Kidney (tissue), 13 donors: ENCODE measurements at regions not wholly inside any gene's neighbourhood (a gene's known extent, or its start where the extent isn't known, plus 50 kb on each side); places are given as distances from the start of the nearest gene placed in this dataset.
"Not testable (repeated sequence)": the region's sequence is repeated elsewhere in the genome, so short reads cannot be mapped to it uniquely, and the experiment has no call there.

Experiments used
- DNase-seq, 5 donors: peaks; one replicate each; pipeline ENCODE4 v3.0.0-alpha.2; 2013 to 2020
- FAIRE-seq: peaks from 2 replicates; lab custom pipeline; 2012; peaks lifted over from hg19 to GRCh38; lab: Jason Lieb, UNC
- H3K27ac ChIP-seq, 2 donors: one replicate each; pipeline ENCODE4 v1.7.0; 2013; ENCODE audit warnings: low read depth in 2 of 2, low read length in 2 of 2, inconsistent platforms in 1 of 2
- H3K27me3 ChIP-seq: one replicate; pipeline ENCODE4 v1.7.1; 2013; ENCODE audit warnings: low read length, inconsistent platforms; ENCODE audit not compliant: control insufficient read depth, insufficient read depth
- H3K36me3 ChIP-seq, 3 donors: one replicate each; pipeline versions ENCODE4 v1.7.0 to v1.7.1; 2013; ENCODE audit warnings: low read length in 3 of 3, control low read depth in 1 of 3, inconsistent platforms in 1 of 3; ENCODE audit not compliant: insufficient read depth in 3 of 3, control insufficient read depth in 2 of 3
- H3K4me1 ChIP-seq, 3 donors: one replicate each; pipeline versions ENCODE4 v1.7.0 to v1.7.1; 2013; ENCODE audit warnings: low read length in 3 of 3, inconsistent platforms in 1 of 3, low read depth in 1 of 3; ENCODE audit not compliant: control insufficient read depth in 2 of 3, insufficient read depth in 2 of 3
- H3K4me3 ChIP-seq, 3 donors: one replicate each; pipeline versions ENCODE4 v1.7.0 to v1.8.1; 2013; ENCODE audit warnings: low read length in 3 of 3, control low read depth in 1 of 3, inconsistent platforms in 1 of 3
- H3K9ac ChIP-seq, 3 donors: one replicate each; pipeline versions ENCODE4 v1.7.0 to v1.7.1; 2013; ENCODE audit warnings: low read length in 3 of 3, control low read depth in 1 of 3, inconsistent platforms in 1 of 3
- H3K9me3 ChIP-seq, 3 donors: one replicate each; pipeline versions ENCODE4 v1.7.0 to v1.7.1; 2013; ENCODE audit warnings: low read length in 3 of 3, control low read depth in 1 of 3, inconsistent platforms in 1 of 3; ENCODE audit not compliant: control insufficient read depth in 2 of 3, insufficient read depth in 1 of 3
- intact Hi-C: fragments of 100-400 bp; cut with DNase I; formaldehyde crosslinking; loops from one replicate; pipeline ENCODE4 v1.11.1; 2022
- TF ChIP-seq, protein P1 (sequence below): IDR thresholded peaks from 3 replicates; pipeline ENCODE4 v1.5.1; 2012; ENCODE audit warnings: mild to moderate bottlenecking, moderate library complexity, borderline replicate concordance; ENCODE audit not compliant: insufficient read depth; ENCODE audit errors: extremely low read depth
- donor health status: control.
- donor health status: control.
- donor health status: control.
- donor health status: control.
- donor health status: control.
- donor health status: DM: yes; HTN: yes; CAD: no.
- donor health status: Normal renal cell carcinoma (clear cell type).

DNA sequence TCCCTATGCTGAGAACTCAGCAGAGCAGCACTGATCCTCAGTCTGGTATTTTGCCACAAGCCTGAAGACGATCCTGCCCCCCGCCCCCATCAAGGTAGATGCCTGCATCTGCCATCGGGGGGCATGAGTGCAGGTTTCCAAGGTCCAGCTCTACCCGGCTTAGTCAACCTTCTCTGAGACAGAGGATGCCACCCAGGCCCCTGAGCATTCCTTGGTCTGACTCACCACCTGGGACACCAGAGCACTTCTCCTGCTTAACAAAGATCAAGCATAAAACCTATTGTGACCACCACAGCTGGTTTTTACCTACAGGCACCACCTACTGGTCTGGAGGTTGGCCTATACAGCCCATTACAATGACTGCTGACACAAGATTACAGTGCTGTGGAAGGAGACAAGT lies 1168.1 kb downstream of the PCDH19 start:
- intact Hi-C loops = no loop called here
- no peak for FAIRE-seq
- Histone ChIP-seq H3K27me3 (no peaks in the 10 kb centered on the region), H3K36me3 (no peaks in the 10 kb centered on the region), H3K27ac (no peak overlapping the region), H3K4me1 (no peaks in the 10 kb centered on the region), H3K4me3 (no peak overlapping the region), H3K9ac (no peak overlapping the region), H3K9me3 (no peaks in the 10 kb centered on the region)
- TF ChIP-seq, protein P1, sequence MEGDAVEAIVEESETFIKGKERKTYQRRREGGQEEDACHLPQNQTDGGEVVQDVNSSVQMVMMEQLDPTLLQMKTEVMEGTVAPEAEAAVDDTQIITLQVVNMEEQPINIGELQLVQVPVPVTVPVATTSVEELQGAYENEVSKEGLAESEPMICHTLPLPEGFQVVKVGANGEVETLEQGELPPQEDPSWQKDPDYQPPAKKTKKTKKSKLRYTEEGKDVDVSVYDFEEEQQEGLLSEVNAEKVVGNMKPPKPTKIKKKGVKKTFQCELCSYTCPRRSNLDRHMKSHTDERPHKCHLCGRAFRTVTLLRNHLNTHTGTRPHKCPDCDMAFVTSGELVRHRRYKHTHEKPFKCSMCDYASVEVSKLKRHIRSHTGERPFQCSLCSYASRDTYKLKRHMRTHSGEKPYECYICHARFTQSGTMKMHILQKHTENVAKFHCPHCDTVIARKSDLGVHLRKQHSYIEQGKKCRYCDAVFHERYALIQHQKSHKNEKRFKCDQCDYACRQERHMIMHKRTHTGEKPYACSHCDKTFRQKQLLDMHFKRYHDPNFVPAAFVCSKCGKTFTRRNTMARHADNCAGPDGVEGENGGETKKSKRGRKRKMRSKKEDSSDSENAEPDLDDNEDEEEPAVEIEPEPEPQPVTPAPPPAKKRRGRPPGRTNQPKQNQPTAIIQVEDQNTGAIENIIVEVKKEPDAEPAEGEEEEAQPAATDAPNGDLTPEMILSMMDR = no peak
- peak in 1 of 5 donors; percentile 22 for DNase-seq

DNA sequence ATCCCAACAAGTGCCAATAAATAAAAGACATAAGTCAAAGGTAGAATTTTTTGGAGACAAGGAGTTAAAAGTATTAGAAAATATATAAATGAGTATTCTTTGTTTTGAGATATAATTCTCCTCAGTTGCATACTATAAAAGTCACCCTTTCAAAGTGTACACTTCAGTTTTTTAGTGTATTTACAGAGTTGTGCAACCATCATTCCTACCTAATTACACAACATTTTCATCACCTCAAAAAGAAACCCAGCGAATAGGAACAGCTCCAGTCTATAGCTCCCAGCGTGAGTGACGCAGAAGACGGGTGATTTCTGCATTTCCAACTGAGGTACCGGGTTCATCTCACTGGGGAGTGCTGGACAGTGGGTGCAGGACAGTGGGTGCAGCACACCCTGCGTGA lies 1175.7 kb downstream of the PCDH19 start:
- DNase-seq, H3K27me3 ChIP-seq, H3K27ac ChIP-seq, H3K4me3 ChIP-seq, intact Hi-C loops, H3K9me3 ChIP-seq, H3K4me1 ChIP-seq, H3K9ac ChIP-seq, H3K36me3 ChIP-seq, FAIRE-seq: not testable (repeated sequence)

DNA sequence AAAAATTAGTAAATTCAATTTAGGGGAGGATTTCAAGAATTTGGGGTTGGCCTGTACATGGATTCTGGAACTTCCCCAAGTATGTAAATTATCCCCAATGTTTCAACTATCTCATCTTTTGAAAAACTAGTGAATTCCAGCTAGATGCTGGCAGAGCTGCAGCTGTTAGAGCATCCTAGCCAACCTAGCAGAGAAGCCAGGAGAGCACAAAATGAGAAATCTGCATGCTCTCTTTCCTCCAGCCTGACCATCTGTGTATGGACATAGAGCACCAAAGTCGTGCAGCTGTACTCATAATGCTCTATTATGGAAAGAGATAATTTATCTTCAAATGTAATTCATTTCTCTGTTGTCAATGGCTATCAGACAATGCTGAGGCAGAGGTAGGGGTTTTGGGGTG lies 1217.7 kb downstream of the PCDH19 start:
- TF ChIP-seq, protein P1 = no peak

DNA sequence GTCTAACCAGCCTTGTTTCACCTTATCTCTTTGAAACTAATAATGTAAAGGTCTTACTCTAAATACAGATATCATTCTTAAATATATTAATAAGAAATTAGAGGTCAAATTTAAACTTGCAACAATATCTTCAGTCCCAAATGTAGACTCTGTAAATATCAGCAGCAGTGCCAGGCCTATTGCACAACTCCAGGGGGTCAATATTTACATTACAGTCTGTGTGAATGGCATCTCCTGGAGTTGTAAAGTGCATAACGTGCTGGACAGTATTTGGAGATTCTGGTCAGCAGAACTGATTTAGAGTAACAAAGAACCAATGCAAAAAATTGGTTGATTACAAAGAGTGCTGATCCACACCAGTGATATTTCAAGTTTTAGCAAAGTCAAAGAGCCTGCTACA lies 1225.9 kb downstream of the PCDH19 start:
- FAIRE-seq = peak; percentile 33
- no peak overlapping the region for H3K4me3 ChIP-seq
- H3K27me3 ChIP-seq = no peaks in the 10 kb centered on the region
- H3K36me3 ChIP-seq = no peaks in the 10 kb centered on the region
- no peak overlapping the region for H3K9ac ChIP-seq
- H3K4me1 ChIP-seq = no peaks in the 10 kb centered on the region
- no peak overlapping the region for H3K27ac ChIP-seq
- H3K9me3 ChIP-seq = no peaks in the 10 kb centered on the region
- intact Hi-C loops = no loop called here
- TF ChIP-seq, protein P1 = no peak
- no peak for DNase-seq

More for the DNA sequence above, 1217.7 kb downstream of the PCDH19 start:
- Histone ChIP-seq H3K4me3 (no peak overlapping the region), H3K27me3 (no peaks in the 10 kb centered on the region), H3K36me3 (no peaks in the 10 kb centered on the region), H3K9me3 (no peaks in the 10 kb centered on the region), H3K4me1 (no peaks in the 10 kb centered on the region), H3K9ac (no peak overlapping the region), H3K27ac (no peak overlapping the region)
- intact Hi-C loops = no loop called here
- FAIRE-seq = no peak
- no peak for DNase-seq
